OCI-LY3 (cell line): ENCODE measurements at regions not wholly inside any gene's neighbourhood (a gene's known extent, or its start where the extent isn't known, plus 50 kb on each side); places are given as distances from the start of the nearest gene placed in this dataset.

Experiments used
- EZH2phosphoT487 ChIP-seq: fragments of 200-600 bp; shearing (Covaris generic); IDR thresholded peaks from 2 replicates; pipeline ENCODE4 v1.6.1; 2018; ENCODE audit warnings: antibody characterized with exemption, mixed run types, low read depth
- TF ChIP-seq, protein P1 (sequence below): fragments of 200-600, 300-600 bp; sonication (generic); IDR thresholded peaks from 2 replicates; pipeline ENCODE4 v1.5.1; 2014; ENCODE audit warnings: antibody characterized with exemption, low read length, low read depth

DNA sequence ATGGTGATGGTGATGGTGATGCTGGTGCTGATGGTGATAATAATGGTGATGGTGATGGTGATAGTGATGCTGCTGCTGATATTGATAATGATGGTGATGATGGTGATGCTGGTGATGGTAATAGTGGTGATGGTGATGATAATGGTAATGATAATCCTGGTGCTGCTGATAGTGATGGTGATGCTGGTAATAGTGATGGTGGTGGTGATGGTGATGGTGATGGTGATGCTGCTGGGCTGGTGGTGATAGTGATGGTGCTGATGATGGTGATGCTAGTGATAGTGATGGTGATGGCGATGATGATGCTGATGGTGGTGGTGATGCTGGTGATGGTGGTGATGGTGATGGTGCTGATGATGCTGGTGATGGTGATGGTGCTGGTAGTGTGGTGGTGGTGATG, 58.4 kb upstream of the IGSF21 start:
- TF ChIP-seq, protein P1, sequence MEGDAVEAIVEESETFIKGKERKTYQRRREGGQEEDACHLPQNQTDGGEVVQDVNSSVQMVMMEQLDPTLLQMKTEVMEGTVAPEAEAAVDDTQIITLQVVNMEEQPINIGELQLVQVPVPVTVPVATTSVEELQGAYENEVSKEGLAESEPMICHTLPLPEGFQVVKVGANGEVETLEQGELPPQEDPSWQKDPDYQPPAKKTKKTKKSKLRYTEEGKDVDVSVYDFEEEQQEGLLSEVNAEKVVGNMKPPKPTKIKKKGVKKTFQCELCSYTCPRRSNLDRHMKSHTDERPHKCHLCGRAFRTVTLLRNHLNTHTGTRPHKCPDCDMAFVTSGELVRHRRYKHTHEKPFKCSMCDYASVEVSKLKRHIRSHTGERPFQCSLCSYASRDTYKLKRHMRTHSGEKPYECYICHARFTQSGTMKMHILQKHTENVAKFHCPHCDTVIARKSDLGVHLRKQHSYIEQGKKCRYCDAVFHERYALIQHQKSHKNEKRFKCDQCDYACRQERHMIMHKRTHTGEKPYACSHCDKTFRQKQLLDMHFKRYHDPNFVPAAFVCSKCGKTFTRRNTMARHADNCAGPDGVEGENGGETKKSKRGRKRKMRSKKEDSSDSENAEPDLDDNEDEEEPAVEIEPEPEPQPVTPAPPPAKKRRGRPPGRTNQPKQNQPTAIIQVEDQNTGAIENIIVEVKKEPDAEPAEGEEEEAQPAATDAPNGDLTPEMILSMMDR, result no peak
- TF ChIP-seq EZH2phosphoT487, result no peak
